Naive thymus-derived CD8-positive, alpha-beta T cell (primary cell): ENCODE measurements at regions not wholly inside any gene's neighbourhood (a gene's known extent, or its start where the extent isn't known, plus 50 kb on each side); places are given as distances from the start of the nearest gene placed in this dataset.

Experiments
- ATAC-seq, 2 donors: fragments of 150-1000 bp; cut with Tn5 transposase in 1 of 2; sonication (Bioruptor Pico), chemical (Tn5 transposase) in 1 of 2; 1 replicate in 1 of 2; 2 replicates in 1 of 2; pipeline ENCODE4 v1.10.0; 2021; ENCODE audit warnings: mild to moderate bottlenecking in 2 of 2, moderate library complexity in 2 of 2
- POLR2A ChIA-PET: fragments of 350-600 bp; sonication (Branson Sonifier 250); formaldehyde crosslinking; loops from one replicate; lab custom pipeline; 2021; ENCODE audit warnings: antibody characterized with exemption; lab: Charles Lee
- DNase-seq, 10 donors: peaks; one replicate each; pipeline versions ENCODE4 v3.0.0 to v3.0.0-alpha.2; 2020 to 2022
- H3K27ac Mint-ChIP-seq, 10 donors: one replicate each; pipeline ENCODE4 v1.8.0; 2020 to 2022; ENCODE audit warnings: mild to moderate bottlenecking in 10 of 10, mixed read lengths in 10 of 10, moderate library complexity in 4 of 10, inconsistent platforms in 1 of 10
- H3K27me3 Mint-ChIP-seq, 5 donors: one replicate each; pipeline ENCODE4 v1.8.0; 2021 to 2022; ENCODE audit warnings: mixed read lengths in 5 of 5
- H3K36me3 Mint-ChIP-seq, 3 donors: one replicate each; pipeline ENCODE4 v1.8.0; 2020 to 2022; ENCODE audit warnings: mixed read lengths in 3 of 3, mild to moderate bottlenecking in 2 of 3, inconsistent platforms in 1 of 3
- H3K4me1 Mint-ChIP-seq, 4 donors: one replicate each; pipeline ENCODE4 v1.8.0; 2021 to 2022; ENCODE audit warnings: mixed read lengths in 4 of 4
- H3K4me3 Mint-ChIP-seq, 10 donors: one replicate each; pipeline ENCODE4 v1.8.0; 2020 to 2022; ENCODE audit warnings: mild to moderate bottlenecking in 10 of 10, mixed read lengths in 10 of 10, moderate library complexity in 6 of 10, inconsistent platforms in 1 of 10
- H3K9me3 Mint-ChIP-seq, 9 donors: one replicate each; pipeline ENCODE4 v1.8.0; 2020 to 2022; ENCODE audit warnings: mixed read lengths in 9 of 9, mild to moderate bottlenecking in 3 of 9, inconsistent platforms in 1 of 9, moderate library complexity in 1 of 9

DNA sequence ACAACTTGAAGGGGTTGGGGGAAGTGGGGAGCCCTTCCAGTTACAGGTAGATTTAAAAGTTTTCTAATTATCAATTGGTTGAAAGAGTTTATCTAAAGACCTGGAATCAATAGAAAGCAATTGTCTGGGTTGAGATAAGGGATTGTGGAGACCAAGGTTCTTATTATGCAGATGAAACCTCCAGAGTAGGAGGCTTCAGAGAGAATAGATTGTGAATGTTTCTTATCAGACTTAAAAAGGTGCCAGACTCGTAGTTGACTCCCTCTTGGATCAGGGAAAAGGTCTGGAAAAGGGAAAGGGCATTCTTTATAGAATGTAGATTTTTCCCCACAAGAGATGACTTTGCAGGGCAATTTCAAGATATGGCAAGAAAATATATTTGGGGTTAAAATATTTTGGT lies 100.8 kb downstream of the GADD45G start:
- H3K4me3 Mint-ChIP-seq, result no peak overlapping the region
- H3K4me1 Mint-ChIP-seq, result peaks cover 10 to 27% (median 21%) of the 10 kb centered on the region in 4 donors

DNA sequence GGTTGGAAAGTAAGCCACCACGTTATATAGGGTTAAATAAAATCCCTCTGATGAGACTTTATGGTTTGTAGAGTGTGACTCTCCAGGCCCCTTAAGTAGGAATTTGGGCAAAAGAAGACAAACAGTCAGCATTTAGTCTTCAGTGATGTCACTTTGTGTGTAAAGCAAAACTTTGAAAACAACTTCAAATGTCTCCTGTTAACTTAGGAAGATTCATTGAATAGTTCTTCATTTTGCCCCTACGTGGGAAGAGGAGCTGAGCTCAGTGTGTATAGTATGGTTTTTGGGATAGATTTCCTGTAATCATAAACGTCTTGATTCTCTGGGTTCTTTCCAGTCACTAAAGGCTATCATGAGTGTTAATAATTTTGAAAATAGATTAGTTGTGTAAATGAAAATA lies 101.3 kb downstream of the GADD45G start:
- DNase-seq (no peak), ATAC-seq (no peak)
- POLR2A ChIA-PET, result no interaction called here
- Mint-ChIP-seq H3K27me3 (peaks cover 0 to 3% (median 0%) of the 10 kb centered on the region in 5 donors), H3K4me1 (peaks cover 10 to 24% (median 18%) of the 10 kb centered on the region in 4 donors), H3K27ac (no peak overlapping the region), H3K36me3 (no peaks in the 10 kb centered on the region), H3K9me3 (no peaks in the 10 kb centered on the region), H3K4me3 (no peak overlapping the region)

More for the DNA sequence above, 100.8 kb downstream of the GADD45G start:
- ATAC-seq, result no peak
- POLR2A ChIA-PET, result no interaction called here
- Mint-ChIP-seq H3K9me3 (no peaks in the 10 kb centered on the region), H3K36me3 (no peaks in the 10 kb centered on the region), H3K27ac (peak overlapping the region in 1 of 10 donors; percentile 40), H3K27me3 (peaks cover 0 to 3% (median 0%) of the 10 kb centered on the region in 5 donors)
- DNase-seq, result no peak

DNA sequence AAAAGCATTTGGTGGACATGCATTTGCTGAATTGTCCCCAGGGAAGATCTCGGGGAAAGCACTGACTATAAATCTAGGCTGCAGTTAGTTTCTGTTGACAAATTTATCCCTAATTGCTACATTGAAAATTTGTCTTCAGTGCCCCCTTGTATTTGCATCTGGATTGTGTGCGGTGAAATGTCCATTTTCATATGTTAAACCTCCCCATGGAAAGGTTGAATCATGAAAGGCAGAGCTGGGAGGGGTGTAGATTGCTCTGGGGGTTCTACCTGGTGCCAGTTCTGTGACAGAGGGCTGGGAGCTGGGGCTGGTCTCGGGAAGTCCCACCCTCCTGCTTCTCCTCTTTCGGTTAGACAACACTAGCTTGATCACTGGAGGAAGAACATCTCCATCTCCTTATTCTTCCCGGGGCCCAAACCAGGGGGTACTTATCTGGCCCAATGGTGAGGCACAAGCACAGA lies 101.9 kb downstream of the GADD45G start:
- no peak overlapping the region for H3K4me3 Mint-ChIP-seq

DNA sequence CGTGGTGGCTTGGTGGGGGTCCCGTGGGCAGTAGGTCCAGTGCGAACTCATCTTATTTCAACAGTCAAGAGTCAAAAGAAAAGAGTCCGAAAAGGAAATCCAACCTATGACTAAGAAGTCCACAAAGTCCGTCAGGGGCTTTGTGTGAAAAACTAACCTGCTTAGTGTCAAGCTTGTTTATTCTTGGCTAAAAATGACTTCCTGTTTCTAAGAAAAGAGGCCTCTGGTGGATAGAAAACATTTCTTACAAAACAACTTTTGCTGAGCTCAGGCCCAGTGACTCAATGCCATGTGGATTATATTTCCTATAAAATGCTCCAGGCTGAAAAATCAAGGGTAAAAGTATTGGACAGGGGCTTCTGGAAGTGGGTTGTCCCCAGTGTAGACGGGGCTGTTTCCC lies 105.9 kb downstream of the GADD45G start:
- Mint-ChIP-seq H3K27ac (no peak overlapping the region), H3K9me3 (no peaks in the 10 kb centered on the region), H3K36me3 (no peaks in the 10 kb centered on the region), H3K4me3 (no peak overlapping the region), H3K27me3 (peaks cover 0 to 6% (median 0%) of the 10 kb centered on the region in 5 donors), H3K4me1 (peaks cover 10 to 29% (median 17%) of the 10 kb centered on the region in 4 donors)
- DNase-seq (no peak), ATAC-seq (no peak)
- POLR2A ChIA-PET, result no interaction called here

More for the DNA sequence above, 101.9 kb downstream of the GADD45G start:
- POLR2A ChIA-PET, result no interaction called here
- H3K27me3 Mint-ChIP-seq, result peaks cover 0 to 3% (median 0%) of the 10 kb centered on the region in 5 donors
- DNase-seq, result no peak
- ATAC-seq, result no peak
- H3K4me1 Mint-ChIP-seq, result peaks cover 9 to 17% (median 11%) of the 10 kb centered on the region in 4 donors
- no peaks in the 10 kb centered on the region for H3K9me3 Mint-ChIP-seq
- H3K36me3 Mint-ChIP-seq, result no peaks in the 10 kb centered on the region
- peak overlapping the region in 1 of 10 donors; percentile 72 for H3K27ac Mint-ChIP-seq

DNA sequence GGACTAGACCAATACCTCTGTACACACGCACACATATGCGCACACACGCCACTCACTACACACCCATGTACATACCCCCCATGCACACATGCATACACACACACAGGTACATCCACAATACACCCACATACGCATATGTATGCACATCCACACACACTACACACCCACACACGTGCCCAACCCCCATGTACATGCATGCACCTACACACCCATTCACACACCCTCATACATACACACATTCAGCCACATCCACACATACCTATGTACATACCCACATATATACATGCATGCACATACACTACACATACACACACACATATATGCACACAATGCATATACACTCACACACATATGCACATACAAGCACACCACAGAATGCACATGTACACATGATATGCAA lies 107.1 kb downstream of the GADD45G start:
- H3K9me3 Mint-ChIP-seq, result no peaks in the 10 kb centered on the region
- H3K27me3 Mint-ChIP-seq, result peaks cover 0 to 6% (median 0%) of the 10 kb centered on the region in 5 donors
- DNase-seq, result no peak
- ATAC-seq, result no peak
- no peaks in the 10 kb centered on the region for H3K36me3 Mint-ChIP-seq
- no peak overlapping the region for H3K4me3 Mint-ChIP-seq
- no peak overlapping the region for H3K27ac Mint-ChIP-seq
- POLR2A ChIA-PET, result no interaction called here
- peaks cover 13 to 36% (median 21%) of the 10 kb centered on the region in 4 donors for H3K4me1 Mint-ChIP-seq

DNA sequence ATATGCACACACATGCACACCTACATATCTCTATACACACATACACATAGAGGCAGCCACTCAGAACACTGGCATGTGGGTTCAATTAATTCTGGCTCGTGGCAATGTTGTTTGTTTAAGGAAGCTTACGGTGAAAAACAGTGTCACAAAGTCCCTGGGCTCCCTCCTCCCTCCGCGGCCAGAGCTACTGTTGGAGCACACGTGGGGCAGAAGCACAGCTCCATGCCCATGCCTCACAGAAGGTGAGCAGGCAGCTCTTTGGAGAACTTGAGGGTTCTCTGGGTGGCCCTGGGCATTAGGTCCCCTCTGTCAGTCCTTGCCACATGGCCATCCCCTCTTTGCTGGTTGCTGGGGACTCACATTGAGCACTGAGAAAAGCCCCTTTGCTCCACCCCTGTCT lies 107.5 kb downstream of the GADD45G start:
- peaks cover 0 to 6% (median 0%) of the 10 kb centered on the region in 5 donors for H3K27me3 Mint-ChIP-seq
- no peak for ATAC-seq
- POLR2A ChIA-PET, result no interaction called here
- H3K4me3 Mint-ChIP-seq, result no peak overlapping the region
- no peak overlapping the region for H3K27ac Mint-ChIP-seq
- no peak for DNase-seq
- no peaks in the 10 kb centered on the region for H3K9me3 Mint-ChIP-seq
- H3K36me3 Mint-ChIP-seq, result no peaks in the 10 kb centered on the region
- peaks cover 13 to 39% (median 21%) of the 10 kb centered on the region in 4 donors for H3K4me1 Mint-ChIP-seq

DNA sequence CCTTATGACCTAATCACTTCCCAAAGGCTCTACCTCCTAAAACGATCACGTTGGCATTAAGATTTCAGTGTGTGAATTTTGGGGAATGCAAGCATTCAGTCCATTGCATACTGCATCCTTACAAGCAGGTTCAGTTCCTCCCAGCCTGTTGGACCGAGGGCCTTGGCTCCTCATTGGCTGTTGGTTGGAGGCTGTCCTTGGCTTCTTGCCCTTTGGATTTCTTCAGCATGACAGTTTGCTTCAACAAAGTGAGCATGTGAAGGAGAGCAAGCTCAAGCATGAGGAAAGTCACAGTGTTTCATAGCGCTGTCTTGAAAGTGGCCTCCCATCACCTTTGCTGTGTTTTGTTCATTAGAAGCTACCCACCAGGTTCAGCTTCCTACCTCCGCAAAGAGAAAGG lies 109.5 kb downstream of the GADD45G start:
- POLR2A ChIA-PET, result interaction anchor here (1.2 kb wide), 1 partner anchor 22 kb away, joined by 3 read pairs; no protein-coding TSS in a partner anchor
- DNase-seq, result no peak
- peaks cover 0 to 5% (median 0%) of the 10 kb centered on the region in 9 donors for H3K9me3 Mint-ChIP-seq
- H3K4me1 Mint-ChIP-seq, result peaks cover 8 to 26% (median 21%) of the 10 kb centered on the region in 4 donors
- H3K36me3 Mint-ChIP-seq, result peaks cover 0 to 5% (median 0%) of the 10 kb centered on the region in 3 donors
- peak overlapping the region in 1 of 10 donors; percentile 35 for H3K27ac Mint-ChIP-seq
- H3K27me3 Mint-ChIP-seq, result peaks cover 0 to 3% (median 0%) of the 10 kb centered on the region in 5 donors
- ATAC-seq, result no peak
- H3K4me3 Mint-ChIP-seq, result no peak overlapping the region

DNA sequence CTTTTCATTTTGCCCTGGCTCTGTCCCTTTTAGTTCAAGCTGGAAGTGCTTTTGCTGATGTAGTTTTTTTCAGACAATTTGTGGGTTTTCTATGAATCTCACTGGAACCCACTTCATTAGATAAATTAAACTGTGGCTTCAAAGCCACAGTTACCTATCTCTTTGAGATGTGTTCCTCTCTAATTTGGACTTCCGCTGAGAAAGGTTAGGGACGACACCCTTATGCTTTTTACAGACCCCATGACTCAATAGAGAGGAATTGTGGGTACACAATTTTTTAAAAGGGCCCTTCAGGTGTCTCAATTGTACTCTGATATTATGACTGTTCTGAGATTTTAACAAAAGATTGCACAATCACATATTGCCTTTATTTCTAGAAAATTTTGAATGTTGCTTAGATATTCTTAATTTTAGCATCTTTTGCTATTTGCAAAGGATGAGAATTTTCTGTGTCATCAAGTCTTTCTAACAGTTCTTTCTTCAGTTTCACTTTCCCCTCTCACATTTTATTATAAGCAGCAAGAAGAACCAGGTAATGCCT lies 110.6 kb downstream of the GADD45G start:
- peaks cover 0 to 3% (median 0%) of the 10 kb centered on the region in 5 donors for H3K27me3 Mint-ChIP-seq
- ATAC-seq, result peak in 1 of 2 donors; percentile 60
- peaks cover 6 to 26% (median 21%) of the 10 kb centered on the region in 4 donors for H3K4me1 Mint-ChIP-seq
- H3K27ac Mint-ChIP-seq, result no peak overlapping the region
- DNase-seq, result no peak
- H3K9me3 Mint-ChIP-seq, result peaks cover 0 to 5% (median 0%) of the 10 kb centered on the region in 9 donors
- H3K4me3 Mint-ChIP-seq, result peak overlapping the region in 3 of 10 donors; percentile 5 to 46 (median 34)
- POLR2A ChIA-PET, result interaction anchor here (1.2 kb wide), 1 partner anchor 21 kb away, joined by 3 read pairs; no protein-coding TSS in a partner anchor
- H3K36me3 Mint-ChIP-seq, result peaks cover 0 to 5% (median 0%) of the 10 kb centered on the region in 3 donors

DNA sequence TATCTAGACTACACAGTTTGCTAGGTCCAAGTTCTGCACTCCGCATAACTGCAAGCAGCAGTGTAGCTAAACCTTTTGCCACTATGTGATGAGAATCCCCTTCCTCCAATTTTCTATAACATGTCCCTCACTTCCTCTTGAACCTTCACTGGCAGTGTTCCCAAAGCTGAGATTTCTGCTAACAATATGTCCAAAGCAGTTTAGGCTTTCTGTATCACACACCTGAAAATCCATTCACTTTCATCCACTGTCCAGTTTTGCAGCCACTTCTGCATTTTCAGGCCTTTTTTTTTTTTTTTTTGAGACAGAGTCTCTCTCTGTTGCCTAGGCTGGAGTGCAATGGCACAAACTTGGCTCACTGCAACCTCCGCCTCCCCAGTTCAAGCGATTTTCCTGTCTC lies 111.1 kb downstream of the GADD45G start:
- peaks cover 6 to 26% (median 19%) of the 10 kb centered on the region in 4 donors for H3K4me1 Mint-ChIP-seq

DNA sequence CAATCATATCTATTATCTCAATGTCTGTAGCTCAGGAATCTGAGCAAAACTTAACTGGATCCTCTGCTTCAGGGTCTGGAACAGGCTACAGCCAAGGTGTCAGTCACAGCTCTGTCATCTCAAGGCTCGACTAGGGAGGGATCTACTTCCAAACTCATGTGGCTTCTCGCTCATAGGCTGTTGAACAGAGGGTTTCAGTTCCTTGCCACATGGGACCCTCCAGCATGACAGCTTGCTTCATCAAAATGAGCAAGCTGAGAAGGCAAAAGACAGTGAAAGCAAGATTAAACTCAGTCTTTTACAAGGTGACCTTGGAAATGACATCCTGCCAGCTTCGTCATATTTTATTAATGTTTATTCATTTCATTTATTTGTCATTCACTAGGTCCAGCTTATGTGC lies 111.7 kb downstream of the GADD45G start:
- Mint-ChIP-seq H3K27me3 (peaks cover 0 to 3% (median 0%) of the 10 kb centered on the region in 5 donors), H3K36me3 (peaks cover 0 to 5% (median 0%) of the 10 kb centered on the region in 3 donors), H3K9me3 (peaks cover 0 to 5% (median 0%) of the 10 kb centered on the region in 9 donors), H3K4me1 (peaks cover 6 to 26% (median 19%) of the 10 kb centered on the region in 4 donors), H3K4me3 (no peak overlapping the region), H3K27ac (no peak overlapping the region)
- DNase-seq (no peak), ATAC-seq (no peak)
- POLR2A ChIA-PET, result interaction anchor here (0.7 kb wide), 1 partner anchor 23 kb away, joined by 3 read pairs; no protein-coding TSS in a partner anchor

More for the DNA sequence above, 111.1 kb downstream of the GADD45G start:
- H3K9me3 Mint-ChIP-seq, result peaks cover 0 to 5% (median 0%) of the 10 kb centered on the region in 9 donors
- peak overlapping the region in 2 of 10 donors; percentile 19 to 34 for H3K4me3 Mint-ChIP-seq
- ATAC-seq (no peak), DNase-seq (no peak)
- H3K27me3 Mint-ChIP-seq, result peaks cover 0 to 3% (median 0%) of the 10 kb centered on the region in 5 donors
- POLR2A ChIA-PET, result interaction anchor here (0.7 kb wide), 1 partner anchor 22 kb away, joined by 3 read pairs; no protein-coding TSS in a partner anchor
- H3K36me3 Mint-ChIP-seq, result peaks cover 0 to 5% (median 0%) of the 10 kb centered on the region in 3 donors
- H3K27ac Mint-ChIP-seq, result no peak overlapping the region

DNA sequence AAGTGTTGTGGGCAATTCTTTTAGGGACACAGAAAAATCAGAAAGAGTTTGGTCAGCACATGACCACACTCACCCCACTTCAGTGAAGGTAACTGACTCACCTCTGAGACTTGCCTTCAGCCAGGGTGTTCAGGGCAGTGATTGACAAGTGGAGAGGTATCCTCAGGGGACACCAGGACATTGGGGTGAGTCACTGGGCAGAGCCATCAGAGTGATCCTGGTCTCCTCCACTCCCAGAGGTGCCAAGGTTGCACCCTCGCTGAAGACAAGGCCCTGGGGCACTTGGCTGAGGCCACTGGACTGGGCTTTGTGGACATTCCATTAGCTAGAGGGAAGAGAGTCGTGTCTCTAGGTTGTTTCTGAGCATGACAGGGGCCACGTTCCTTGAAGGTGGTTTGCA lies 113.4 kb downstream of the GADD45G start:
- Mint-ChIP-seq H3K9me3 (peaks cover 0 to 5% (median 0%) of the 10 kb centered on the region in 9 donors), H3K27ac (no peak overlapping the region), H3K4me1 (peaks cover 10 to 34% (median 19%) of the 10 kb centered on the region in 4 donors), H3K36me3 (peaks cover 0 to 5% (median 0%) of the 10 kb centered on the region in 3 donors), H3K4me3 (no peak overlapping the region), H3K27me3 (peaks cover 0 to 3% (median 0%) of the 10 kb centered on the region in 5 donors)
- POLR2A ChIA-PET, result no interaction called here
- no peak for DNase-seq
- no peak for ATAC-seq

DNA sequence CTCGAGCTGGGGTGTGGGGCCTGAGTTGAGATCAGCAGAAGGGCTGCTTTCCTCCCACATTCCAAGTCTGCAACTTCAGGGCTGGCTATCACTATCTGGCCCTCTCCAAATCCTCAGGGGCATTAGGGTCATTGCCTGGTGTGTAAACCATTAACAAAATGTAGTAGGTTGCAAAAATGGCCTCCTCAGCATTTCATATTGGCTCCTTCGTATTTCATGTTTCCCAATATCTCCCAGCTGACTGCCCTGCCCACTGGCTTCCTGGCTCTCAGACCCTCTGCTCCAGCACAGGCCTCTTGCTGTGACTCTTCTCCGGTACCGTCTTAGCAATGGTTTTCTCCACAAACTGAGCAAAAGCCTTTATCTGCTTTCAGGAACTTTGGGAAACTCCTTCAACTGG lies 113.8 kb downstream of the GADD45G start:
- Mint-ChIP-seq H3K27ac (no peak overlapping the region), H3K27me3 (peaks cover 0 to 3% (median 0%) of the 10 kb centered on the region in 5 donors), H3K4me3 (no peak overlapping the region), H3K36me3 (peaks cover 0 to 5% (median 0%) of the 10 kb centered on the region in 3 donors), H3K4me1 (peaks cover 10 to 34% (median 19%) of the 10 kb centered on the region in 4 donors), H3K9me3 (peaks cover 0 to 5% (median 0%) of the 10 kb centered on the region in 9 donors)
- ATAC-seq, result no peak
- POLR2A ChIA-PET, result no interaction called here
- no peak for DNase-seq

DNA sequence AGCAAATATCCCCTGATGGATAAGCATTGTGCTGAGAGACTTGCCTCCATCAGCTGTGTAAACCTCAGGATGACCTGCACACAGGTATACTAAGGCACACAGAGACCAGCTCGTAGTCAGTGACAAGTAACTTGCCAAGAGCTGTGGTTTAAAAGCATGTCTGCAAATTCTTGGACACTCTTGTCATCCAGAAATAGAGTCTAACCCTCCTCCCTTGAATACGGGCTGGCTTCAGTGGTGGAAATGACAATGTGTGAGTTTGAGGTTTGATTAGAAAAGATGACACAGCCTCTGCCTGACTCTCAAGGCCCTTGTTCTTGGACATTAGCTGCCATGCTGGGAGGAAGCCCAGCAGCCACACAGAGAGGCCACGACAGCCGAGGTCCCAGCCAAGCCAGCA lies 114.4 kb downstream of the GADD45G start:
- no peak overlapping the region for H3K4me3 Mint-ChIP-seq
- peaks cover 0 to 5% (median 0%) of the 10 kb centered on the region in 3 donors for H3K36me3 Mint-ChIP-seq
- peaks cover 0 to 3% (median 0%) of the 10 kb centered on the region in 5 donors for H3K27me3 Mint-ChIP-seq
- H3K4me1 Mint-ChIP-seq, result peaks cover 10 to 33% (median 19%) of the 10 kb centered on the region in 4 donors
- ATAC-seq (no peak), DNase-seq (no peak)
- peaks cover 0 to 5% (median 0%) of the 10 kb centered on the region in 9 donors for H3K9me3 Mint-ChIP-seq
- POLR2A ChIA-PET, result no interaction called here
- no peak overlapping the region for H3K27ac Mint-ChIP-seq
